GM12878 (cell line): ENCODE measurements at regions not wholly inside any gene's neighbourhood (a gene's known extent, or its start where the extent isn't known, plus 50 kb on each side); places are given as distances from the start of the nearest gene placed in this dataset.
A peak's percentile ranks its signal among the peaks of the same experiment; 100 is the strongest.

Experiments
- ATAC-seq: fragments of 200-7000 bp; cut with Tn5 transposase; 3 replicates; pipeline ENCODE4 v1.9.1; 2020; ENCODE audit warnings: mild to moderate bottlenecking, moderate library complexity
- BruUV-seq: library from RNA; stranded (reverse); fragments of 400-500 nt; replicated peaks from 2 replicates; lab custom pipeline; 2021; lab: Mats Ljungman, UMichigan
- CTCF ChIA-PET: fragments of 300-600 bp; sonication (Branson Sonifier 250); formaldehyde crosslinking; extraction: SDS; loops from one replicate; lab custom pipeline; 2021; ENCODE audit warnings: inconsistent platforms; lab: Yijun Ruan, JAX
- POLR2A ChIA-PET: fragments of 350-600 bp; formaldehyde crosslinking; extraction: SDS; loops from one replicate; lab custom pipeline; 2021; ENCODE audit warnings: inconsistent platforms; lab: Charles Lee
- RAD21 ChIA-PET: fragments of 300-600 bp; sonication (Branson Sonifier 250); formaldehyde crosslinking; loops from one replicate; lab custom pipeline; 2023; ENCODE audit warnings: antibody characterized with exemption; ENCODE audit not compliant: unreplicated experiment; lab: Charles Lee
- SMC1A ChIA-PET: fragments of 300-600 bp; sonication (Branson Sonifier 250); formaldehyde crosslinking; loops from one replicate; lab custom pipeline; 2023; ENCODE audit not compliant: unreplicated experiment, uncharacterized antibody; lab: Charles Lee
- DNase-seq: peaks from one replicate; pipeline ENCODE4 v3.0.0-alpha.2; 2011; ENCODE audit warnings: low read depth, low spot score
- FAIRE-seq: peaks from 3 replicates; lab custom pipeline; 2011; peaks lifted over from hg19 to GRCh38; lab: Jason Lieb, UNC
- H2AFZ ChIP-seq: 2 replicates; pipeline ENCODE4 v1.6.0; 2011; ENCODE audit warnings: low read depth, low read length, control low read depth; ENCODE audit not compliant: control insufficient read depth
- H3K27ac ChIP-seq: 2 replicates; pipeline ENCODE4 v1.5.1; 2011; ENCODE audit warnings: control low read depth; ENCODE audit not compliant: control insufficient read depth, insufficient read depth
- H3K27me3 ChIP-seq, 2 experiments: replicated peaks in 1 of 2; 2 replicates each; pipeline versions ENCODE4 v1.6.0 to v1.6.1; 2011; ENCODE audit warnings: low read length in 1 of 2; ENCODE audit not compliant: control insufficient read depth in 2 of 2, insufficient read depth in 2 of 2
- H3K36me3 ChIP-seq, 2 experiments: 2 replicates each; pipeline ENCODE4 v1.5.1; 2011; ENCODE audit warnings: low read length in 1 of 2; ENCODE audit not compliant: control insufficient read depth in 2 of 2, insufficient read depth in 2 of 2
- H3K4me1 ChIP-seq: 2 replicates; pipeline ENCODE4 v1.6.1; 2011; ENCODE audit warnings: mild to moderate bottlenecking, low read length, moderate library complexity, mixed read lengths; ENCODE audit not compliant: control insufficient read depth, insufficient read depth
- H3K4me2 ChIP-seq: 2 replicates; pipeline ENCODE4 v1.6.0; 2011; ENCODE audit warnings: control low read depth; ENCODE audit not compliant: control insufficient read depth, insufficient read depth
- H3K4me3 ChIP-seq: fragments of 200-600 bp; sonication (generic); 2 replicates; pipeline ENCODE4 v1.5.1; 2016
- H3K79me2 ChIP-seq: 2 replicates; pipeline ENCODE4 v1.6.0; 2011; ENCODE audit warnings: low read length; ENCODE audit not compliant: control insufficient read depth, insufficient read depth
- H3K9ac ChIP-seq: 2 replicates; pipeline ENCODE4 v1.8.0; 2011; ENCODE audit warnings: low read length, control low read depth, mixed read lengths; ENCODE audit not compliant: control insufficient read depth, insufficient read depth
- H3K9me3 ChIP-seq: replicated peaks from 3 replicates; pipeline ENCODE4 v1.5.1; 2011; ENCODE audit warnings: mild to moderate bottlenecking, low read length; ENCODE audit not compliant: control insufficient read depth, insufficient read depth
- H4K20me1 ChIP-seq: 2 replicates; pipeline ENCODE4 v1.6.0; 2011; ENCODE audit not compliant: control insufficient read depth, insufficient read depth
- EED ChIP-seq: sonication (generic); IDR thresholded peaks from 2 replicates; pipeline ENCODE4 v1.6.1; 2016; ENCODE audit warnings: antibody characterized with exemption, low read depth
- IKZF2 ChIP-seq, 2 experiments: fragments of 450-650 bp; IDR thresholded peaks; 2 replicates each; pipeline ENCODE4 v1.6.1; 2017; ENCODE audit warnings: mild to moderate bottlenecking in 2 of 2, moderate library complexity in 2 of 2
- JUNB ChIP-seq: IDR thresholded peaks from 2 replicates; pipeline ENCODE4 v1.6.1; 2016; ENCODE audit warnings: antibody characterized with exemption, mild to moderate bottlenecking
- MEF2A ChIP-seq: IDR thresholded peaks from 2 replicates; pipeline ENCODE4 v1.6.1; 2011; ENCODE audit warnings: low read depth, mild to moderate bottlenecking, low read length, moderate library complexity; ENCODE audit not compliant: insufficient read depth
- MTA2 ChIP-seq: fragments of 450-650 bp; IDR thresholded peaks from 2 replicates; pipeline ENCODE4 v1.6.1; 2016; ENCODE audit warnings: low read depth, mild to moderate bottlenecking, moderate library complexity
- PAX5 ChIP-seq: IDR thresholded peaks from 2 replicates; pipeline ENCODE4 v1.6.1; 2011; ENCODE audit warnings: low read depth, low read length, borderline replicate concordance
- SMARCA5 ChIP-seq: fragments of 450-650 bp; IDR thresholded peaks from 2 replicates; pipeline ENCODE4 v1.6.1; 2017; ENCODE audit warnings: mild to moderate bottlenecking
- ZBTB4 ChIP-seq: fragments of 450-650 bp; formaldehyde crosslinking; IDR thresholded peaks from 2 replicates; pipeline ENCODE4 v1.4.0; 2022; ENCODE audit warnings: mild to moderate bottlenecking, moderate library complexity
- WGBS: methylation state at CpG from one replicate; pipeline ENCODE4 v1.1.6; 2016; ENCODE audit warnings: low lambda C conversion rate; ENCODE audit not compliant: insufficient replicate concordance, insufficient coverage; ENCODE audit errors: missing lambda C conversion rate; 5-methylcytosine and 5-hydroxymethylcytosine counted together
- in situ Hi-C: fragments of 300-500 bp; cut with MboI; formaldehyde crosslinking; loops from 9 replicates; pipeline ENCODE4 v1.14.3; 2018; ENCODE audit warnings: mixed read lengths
- intact Hi-C: fragments of 100-400 bp; cut with micrococcal nuclease; formaldehyde crosslinking; loops from one replicate; pipeline ENCODE4 v1.14.2; 2022; ENCODE audit not compliant: unreplicated experiment
- TF ChIP-seq, protein P1 (sequence below): fragments of 450-650 bp; formaldehyde crosslinking; IDR thresholded peaks from 2 replicates; pipeline ENCODE4 v1.5.0; 2022; ENCODE audit warnings: mild to moderate bottlenecking, missing genetic modification characterization
- TF ChIP-seq, protein P2 (sequence below): IDR thresholded peaks from 2 replicates; pipeline ENCODE4 v1.6.1; 2012; ENCODE audit warnings: improper control_type of control experiment, low read depth, low read length; ENCODE audit not compliant: insufficient replicate concordance

DNA sequence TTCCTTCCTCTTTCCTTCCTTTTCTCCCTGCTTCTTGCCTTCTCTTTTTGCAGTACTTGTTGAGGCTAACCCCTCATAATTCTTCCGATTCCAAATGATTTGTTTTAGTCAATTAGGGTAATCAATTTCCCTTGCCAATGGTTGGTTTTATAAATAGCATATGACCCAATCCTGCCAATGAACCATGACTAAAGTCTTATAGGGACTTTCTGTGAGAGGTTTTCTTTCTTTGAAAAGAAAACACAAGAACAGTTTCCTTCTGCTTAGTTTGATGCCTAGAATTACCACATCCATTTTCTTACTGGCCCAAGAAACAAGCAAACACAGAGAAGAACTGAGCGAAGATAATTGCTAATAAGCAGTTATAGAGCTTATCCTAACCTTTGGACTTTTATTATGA is 292.5 kb upstream of the SATB1 start:
- POLR2A ChIA-PET: no interaction called here
- Histone ChIP-seq H3K9ac (no peak overlapping the region), H3K36me3 (no peaks in the 10 kb centered on the region), H3K79me2 (no peaks in the 10 kb centered on the region), H2AFZ (no peak overlapping the region), H3K27ac (no peak overlapping the region), H3K4me3 (no peak overlapping the region), H3K4me2 (no peak overlapping the region), H3K9me3 (no peaks in the 10 kb centered on the region; the same call in 2 of the 3 replicates), H4K20me1 (no peaks in the 10 kb centered on the region), H3K4me1 (no peaks in the 10 kb centered on the region), H3K27me3 (no peaks in the 10 kb centered on the region)
- BruUV-seq: no TSS peak
- ATAC-seq (peak; percentile 55), DNase-seq (no peak), FAIRE-seq (no peak)
- 25% methylated on average over 2 of the region's 2 CpGs for WGBS
- SMC1A ChIA-PET: interaction anchor here (1.6 to 1.9 kb wide), 4 partner anchors 18 to 158 kb away, joined by 5 to 8 read pairs (median 6); no protein-coding TSS in a partner anchor
- intact Hi-C loops (no loop called here), in situ Hi-C loops (no loop called here)
- CTCF ChIA-PET: interaction anchor here (0.7 to 1.4 kb wide), 3 partner anchors 18 to 41 kb away, joined by 3 to 4 read pairs (median 3); no protein-coding TSS in a partner anchor
- RAD21 ChIA-PET: no interaction called here
- 0 out of 2 replicates have a peak, but pooled peaks have one; percentile 15 for TF ChIP-seq PAX5
- peak in 1 of 2 experiments; percentile 44; a peak in 1 of 4 replicates for TF ChIP-seq IKZF2 (IDR thresholded peaks at IDR 0.05)
- no peak for TF ChIP-seq EED
- TF ChIP-seq, protein P1, sequence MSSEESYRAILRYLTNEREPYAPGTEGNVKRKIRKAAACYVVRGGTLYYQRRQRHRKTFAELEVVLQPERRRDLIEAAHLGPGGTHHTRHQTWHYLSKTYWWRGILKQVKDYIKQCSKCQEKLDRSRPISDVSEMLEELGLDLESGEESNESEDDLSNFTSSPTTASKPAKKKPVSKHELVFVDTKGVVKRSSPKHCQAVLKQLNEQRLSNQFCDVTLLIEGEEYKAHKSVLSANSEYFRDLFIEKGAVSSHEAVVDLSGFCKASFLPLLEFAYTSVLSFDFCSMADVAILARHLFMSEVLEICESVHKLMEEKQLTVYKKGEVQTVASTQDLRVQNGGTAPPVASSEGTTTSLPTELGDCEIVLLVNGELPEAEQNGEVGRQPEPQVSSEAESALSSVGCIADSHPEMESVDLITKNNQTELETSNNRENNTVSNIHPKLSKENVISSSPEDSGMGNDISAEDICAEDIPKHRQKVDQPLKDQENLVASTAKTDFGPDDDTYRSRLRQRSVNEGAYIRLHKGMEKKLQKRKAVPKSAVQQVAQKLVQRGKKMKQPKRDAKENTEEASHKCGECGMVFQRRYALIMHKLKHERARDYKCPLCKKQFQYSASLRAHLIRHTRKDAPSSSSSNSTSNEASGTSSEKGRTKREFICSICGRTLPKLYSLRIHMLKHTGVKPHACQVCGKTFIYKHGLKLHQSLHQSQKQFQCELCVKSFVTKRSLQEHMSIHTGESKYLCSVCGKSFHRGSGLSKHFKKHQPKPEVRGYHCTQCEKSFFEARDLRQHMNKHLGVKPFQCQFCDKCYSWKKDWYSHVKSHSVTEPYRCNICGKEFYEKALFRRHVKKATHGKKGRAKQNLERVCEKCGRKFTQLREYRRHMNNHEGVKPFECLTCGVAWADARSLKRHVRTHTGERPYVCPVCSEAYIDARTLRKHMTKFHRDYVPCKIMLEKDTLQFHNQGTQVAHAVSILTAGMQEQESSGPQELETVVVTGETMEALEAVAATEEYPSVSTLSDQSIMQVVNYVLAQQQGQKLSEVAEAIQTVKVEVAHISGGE (CRISPR knock-in tag): no peak
- no peak for TF ChIP-seq ZBTB4 (CRISPR knock-in tag)
- TF ChIP-seq MEF2A: 0 out of 2 replicates have a peak, but pooled peaks have one; percentile 25
- TF ChIP-seq, protein P2, sequence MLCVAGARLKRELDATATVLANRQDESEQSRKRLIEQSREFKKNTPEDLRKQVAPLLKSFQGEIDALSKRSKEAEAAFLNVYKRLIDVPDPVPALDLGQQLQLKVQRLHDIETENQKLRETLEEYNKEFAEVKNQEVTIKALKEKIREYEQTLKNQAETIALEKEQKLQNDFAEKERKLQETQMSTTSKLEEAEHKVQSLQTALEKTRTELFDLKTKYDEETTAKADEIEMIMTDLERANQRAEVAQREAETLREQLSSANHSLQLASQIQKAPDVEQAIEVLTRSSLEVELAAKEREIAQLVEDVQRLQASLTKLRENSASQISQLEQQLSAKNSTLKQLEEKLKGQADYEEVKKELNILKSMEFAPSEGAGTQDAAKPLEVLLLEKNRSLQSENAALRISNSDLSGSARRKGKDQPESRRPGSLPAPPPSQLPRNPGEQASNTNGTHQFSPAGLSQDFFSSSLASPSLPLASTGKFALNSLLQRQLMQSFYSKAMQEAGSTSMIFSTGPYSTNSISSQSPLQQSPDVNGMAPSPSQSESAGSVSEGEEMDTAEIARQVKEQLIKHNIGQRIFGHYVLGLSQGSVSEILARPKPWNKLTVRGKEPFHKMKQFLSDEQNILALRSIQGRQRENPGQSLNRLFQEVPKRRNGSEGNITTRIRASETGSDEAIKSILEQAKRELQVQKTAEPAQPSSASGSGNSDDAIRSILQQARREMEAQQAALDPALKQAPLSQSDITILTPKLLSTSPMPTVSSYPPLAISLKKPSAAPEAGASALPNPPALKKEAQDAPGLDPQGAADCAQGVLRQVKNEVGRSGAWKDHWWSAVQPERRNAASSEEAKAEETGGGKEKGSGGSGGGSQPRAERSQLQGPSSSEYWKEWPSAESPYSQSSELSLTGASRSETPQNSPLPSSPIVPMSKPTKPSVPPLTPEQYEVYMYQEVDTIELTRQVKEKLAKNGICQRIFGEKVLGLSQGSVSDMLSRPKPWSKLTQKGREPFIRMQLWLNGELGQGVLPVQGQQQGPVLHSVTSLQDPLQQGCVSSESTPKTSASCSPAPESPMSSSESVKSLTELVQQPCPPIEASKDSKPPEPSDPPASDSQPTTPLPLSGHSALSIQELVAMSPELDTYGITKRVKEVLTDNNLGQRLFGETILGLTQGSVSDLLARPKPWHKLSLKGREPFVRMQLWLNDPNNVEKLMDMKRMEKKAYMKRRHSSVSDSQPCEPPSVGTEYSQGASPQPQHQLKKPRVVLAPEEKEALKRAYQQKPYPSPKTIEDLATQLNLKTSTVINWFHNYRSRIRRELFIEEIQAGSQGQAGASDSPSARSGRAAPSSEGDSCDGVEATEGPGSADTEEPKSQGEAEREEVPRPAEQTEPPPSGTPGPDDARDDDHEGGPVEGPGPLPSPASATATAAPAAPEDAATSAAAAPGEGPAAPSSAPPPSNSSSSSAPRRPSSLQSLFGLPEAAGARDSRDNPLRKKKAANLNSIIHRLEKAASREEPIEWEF: peak; percentile 71
- TF ChIP-seq MTA2: peak; percentile 56
- no peak for TF ChIP-seq JUNB
- TF ChIP-seq SMARCA5: no peak
